ENCODE measurements at regions not wholly inside any gene's neighbourhood (a gene's known extent, or its start where the extent isn't known, plus 50 kb on each side); places are given as distances from the start of the nearest gene placed in this dataset.

DNA sequence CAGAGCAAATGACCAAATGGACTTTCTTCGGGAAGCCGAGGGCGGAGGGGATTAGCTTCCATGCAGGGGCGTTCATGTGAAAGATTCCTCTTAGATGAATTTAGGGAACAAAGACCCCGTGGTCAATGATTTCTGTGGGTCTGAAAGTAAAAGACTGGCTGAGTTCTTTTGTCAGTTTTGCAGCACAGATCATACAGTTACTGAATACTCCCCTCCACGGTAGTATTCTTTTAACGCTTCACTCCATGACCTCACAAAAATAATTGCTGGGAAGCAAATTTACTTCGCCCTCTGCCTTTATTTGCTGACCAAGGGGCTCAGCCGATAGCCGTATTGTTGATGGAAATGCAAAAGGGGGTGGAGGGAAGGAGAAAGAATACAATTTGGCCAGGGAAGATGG lies 86.0 kb upstream of the SALL4 start:
- no peak for TF ChIP-seq EZH2 (IDR thresholded peaks at IDR 0.05)
- no peak for TF ChIP-seq POLR2AphosphoS5 (IDR thresholded peaks at IDR 0.05; ENCODE audit: borderline replicate concordance, low read depth, low read length)
